Ishikawa (cell line): ENCODE measurements at regions not wholly inside any gene's neighbourhood (a gene's known extent, or its start where the extent isn't known, plus 50 kb on each side); places are given as distances from the start of the nearest gene placed in this dataset.
A peak's percentile ranks its signal among the peaks of the same experiment; 100 is the strongest.

Experiments used
- CREB1 ChIP-seq: IDR thresholded peaks from 2 replicates; pipeline ENCODE4 v1.6.1; 2012; ENCODE audit warnings: low read depth
- EGR1 ChIP-seq: IDR thresholded peaks from 2 replicates; pipeline ENCODE4 v1.6.1; 2012
- EP300 ChIP-seq: IDR thresholded peaks from 2 replicates; pipeline ENCODE4 v1.6.1; 2012; ENCODE audit warnings: borderline replicate concordance
- NFIC ChIP-seq: IDR thresholded peaks from 2 replicates; pipeline ENCODE4 v1.6.1; 2012
- RAD21 ChIP-seq: IDR thresholded peaks from 2 replicates; pipeline ENCODE4 v1.6.1; 2012; ENCODE audit warnings: low read depth
- TAF1 ChIP-seq: IDR thresholded peaks from 2 replicates; pipeline ENCODE4 v1.6.1; 2012; ENCODE audit warnings: low read depth, mild to moderate bottlenecking
- TEAD4 ChIP-seq: IDR thresholded peaks from 2 replicates; pipeline ENCODE4 v1.6.1; 2012
- YY1 ChIP-seq: IDR thresholded peaks from 2 replicates; pipeline ENCODE4 v1.6.1; 2012; ENCODE audit warnings: low read depth
- ZBTB7A ChIP-seq: IDR thresholded peaks from 2 replicates; pipeline ENCODE4 v1.6.1; 2012; ENCODE audit warnings: low read depth
- TF ChIP-seq, protein P1 (sequence below): IDR thresholded peaks from 2 replicates; pipeline ENCODE4 v1.6.1; 2012
- TF ChIP-seq, protein P2 (sequence below): IDR thresholded peaks from 2 replicates; pipeline ENCODE4 v1.6.1; 2012; ENCODE audit warnings: low read depth, mild to moderate bottlenecking
- TF ChIP-seq, protein P3 (sequence below): IDR thresholded peaks from 2 replicates; pipeline ENCODE4 v1.6.1; 2012

DNA sequence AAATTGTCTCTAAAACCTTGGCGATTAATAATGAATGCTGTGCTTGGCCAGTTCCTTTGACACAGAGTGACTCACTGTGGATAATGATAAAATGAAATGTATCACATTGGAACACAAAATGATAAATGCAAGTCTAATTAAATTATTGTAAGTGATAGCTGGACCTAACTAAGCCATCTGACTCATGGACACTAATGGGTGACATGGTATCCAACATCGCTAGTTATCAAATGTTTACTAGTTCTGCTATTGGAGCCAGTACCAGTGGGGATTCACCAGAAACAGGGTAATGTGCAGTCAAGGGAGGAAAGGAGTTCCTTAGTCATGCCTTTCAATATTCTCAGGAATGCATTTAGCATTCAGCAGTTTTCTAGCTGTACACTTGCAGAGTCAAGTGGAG, 736.3 kb upstream of the ACVR2A start:
- no peak for TF ChIP-seq TEAD4
- TF ChIP-seq, protein P1, sequence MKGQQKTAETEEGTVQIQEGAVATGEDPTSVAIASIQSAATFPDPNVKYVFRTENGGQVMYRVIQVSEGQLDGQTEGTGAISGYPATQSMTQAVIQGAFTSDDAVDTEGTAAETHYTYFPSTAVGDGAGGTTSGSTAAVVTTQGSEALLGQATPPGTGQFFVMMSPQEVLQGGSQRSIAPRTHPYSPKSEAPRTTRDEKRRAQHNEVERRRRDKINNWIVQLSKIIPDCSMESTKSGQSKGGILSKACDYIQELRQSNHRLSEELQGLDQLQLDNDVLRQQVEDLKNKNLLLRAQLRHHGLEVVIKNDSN = no peak
- TF ChIP-seq, protein P2, sequence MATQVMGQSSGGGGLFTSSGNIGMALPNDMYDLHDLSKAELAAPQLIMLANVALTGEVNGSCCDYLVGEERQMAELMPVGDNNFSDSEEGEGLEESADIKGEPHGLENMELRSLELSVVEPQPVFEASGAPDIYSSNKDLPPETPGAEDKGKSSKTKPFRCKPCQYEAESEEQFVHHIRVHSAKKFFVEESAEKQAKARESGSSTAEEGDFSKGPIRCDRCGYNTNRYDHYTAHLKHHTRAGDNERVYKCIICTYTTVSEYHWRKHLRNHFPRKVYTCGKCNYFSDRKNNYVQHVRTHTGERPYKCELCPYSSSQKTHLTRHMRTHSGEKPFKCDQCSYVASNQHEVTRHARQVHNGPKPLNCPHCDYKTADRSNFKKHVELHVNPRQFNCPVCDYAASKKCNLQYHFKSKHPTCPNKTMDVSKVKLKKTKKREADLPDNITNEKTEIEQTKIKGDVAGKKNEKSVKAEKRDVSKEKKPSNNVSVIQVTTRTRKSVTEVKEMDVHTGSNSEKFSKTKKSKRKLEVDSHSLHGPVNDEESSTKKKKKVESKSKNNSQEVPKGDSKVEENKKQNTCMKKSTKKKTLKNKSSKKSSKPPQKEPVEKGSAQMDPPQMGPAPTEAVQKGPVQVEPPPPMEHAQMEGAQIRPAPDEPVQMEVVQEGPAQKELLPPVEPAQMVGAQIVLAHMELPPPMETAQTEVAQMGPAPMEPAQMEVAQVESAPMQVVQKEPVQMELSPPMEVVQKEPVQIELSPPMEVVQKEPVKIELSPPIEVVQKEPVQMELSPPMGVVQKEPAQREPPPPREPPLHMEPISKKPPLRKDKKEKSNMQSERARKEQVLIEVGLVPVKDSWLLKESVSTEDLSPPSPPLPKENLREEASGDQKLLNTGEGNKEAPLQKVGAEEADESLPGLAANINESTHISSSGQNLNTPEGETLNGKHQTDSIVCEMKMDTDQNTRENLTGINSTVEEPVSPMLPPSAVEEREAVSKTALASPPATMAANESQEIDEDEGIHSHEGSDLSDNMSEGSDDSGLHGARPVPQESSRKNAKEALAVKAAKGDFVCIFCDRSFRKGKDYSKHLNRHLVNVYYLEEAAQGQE = no peak
- TF ChIP-seq RAD21 = no peak
- TF ChIP-seq YY1 = no peak
- no peak for TF ChIP-seq TAF1
- TF ChIP-seq, protein P3, sequence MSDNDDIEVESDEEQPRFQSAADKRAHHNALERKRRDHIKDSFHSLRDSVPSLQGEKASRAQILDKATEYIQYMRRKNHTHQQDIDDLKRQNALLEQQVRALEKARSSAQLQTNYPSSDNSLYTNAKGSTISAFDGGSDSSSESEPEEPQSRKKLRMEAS = no peak
- peak; percentile 10; the same call in 1 of the 2 replicates for TF ChIP-seq NFIC
- no peak for TF ChIP-seq ZBTB7A
- TF ChIP-seq EGR1 = no peak
- no peak for TF ChIP-seq CREB1
- no peak for TF ChIP-seq EP300
